Epithelial cell of esophagus (primary cell): ENCODE measurements at regions not wholly inside any gene's neighbourhood (a gene's known extent, or its start where the extent isn't known, plus 50 kb on each side); places are given as distances from the start of the nearest gene placed in this dataset.

Experiments used
- DNase-seq: peaks from one replicate; pipeline ENCODE4 v3.0.0; 2010; ENCODE audit warnings: low read depth
- H3K4me3 ChIP-seq: 2 replicates; pipeline ENCODE4 v1.5.1; 2011; ENCODE audit warnings: mild to moderate bottlenecking, low read length, control low read depth
- CTCF ChIP-seq: IDR thresholded peaks from 2 replicates; pipeline ENCODE4 v1.5.1; 2011; ENCODE audit warnings: low read depth, mild to moderate bottlenecking, low read length, control low read depth, inconsistent platforms; ENCODE audit not compliant: insufficient read depth; ENCODE audit errors: missing control alignments

- no peak for DNase-seq
- no peak for TF ChIP-seq CTCF
- no peak overlapping the region for H3K4me3 ChIP-seq
These were observed 170.7 kb downstream of the GATA3 start for GRCh38 chr10:8225187-8225586.

- DNase-seq: no peak
- no peak overlapping the region for H3K4me3 ChIP-seq
- no peak for TF ChIP-seq CTCF
These were observed 172.8 kb downstream of the GATA3 start for GRCh38 chr10:8227246-8227645.

- no peak overlapping the region for H3K4me3 ChIP-seq
- DNase-seq: no peak
- TF ChIP-seq CTCF: no peak
These were observed 174.7 kb downstream of the GATA3 start for GRCh38 chr10:8229153-8229552.

GRCh38 chr10:8230902-8231301 lies 176.4 kb downstream of the GATA3 start:
- TF ChIP-seq CTCF: no peak
- DNase-seq: no peak
- no peak overlapping the region for H3K4me3 ChIP-seq

- no peak for DNase-seq
- TF ChIP-seq CTCF: no peak
- H3K4me3 ChIP-seq: no peak overlapping the region
These were observed 178.6 kb downstream of the GATA3 start for GRCh38 chr10:8233049-8233448.

GRCh38 chr10:8233832-8234259 lies 179.4 kb downstream of the GATA3 start:
- no peak overlapping the region for H3K4me3 ChIP-seq
- DNase-seq: no peak
- TF ChIP-seq CTCF: no peak

- no peak overlapping the region for H3K4me3 ChIP-seq
- no peak for TF ChIP-seq CTCF
- DNase-seq: no peak
These were observed 181.0 kb downstream of the GATA3 start for GRCh38 chr10:8235253-8236027.
